ENCODE measurements at regions not wholly inside any gene's neighbourhood (a gene's known extent, or its start where the extent isn't known, plus 50 kb on each side); places are given as distances from the start of the nearest gene placed in this dataset.

DNA sequence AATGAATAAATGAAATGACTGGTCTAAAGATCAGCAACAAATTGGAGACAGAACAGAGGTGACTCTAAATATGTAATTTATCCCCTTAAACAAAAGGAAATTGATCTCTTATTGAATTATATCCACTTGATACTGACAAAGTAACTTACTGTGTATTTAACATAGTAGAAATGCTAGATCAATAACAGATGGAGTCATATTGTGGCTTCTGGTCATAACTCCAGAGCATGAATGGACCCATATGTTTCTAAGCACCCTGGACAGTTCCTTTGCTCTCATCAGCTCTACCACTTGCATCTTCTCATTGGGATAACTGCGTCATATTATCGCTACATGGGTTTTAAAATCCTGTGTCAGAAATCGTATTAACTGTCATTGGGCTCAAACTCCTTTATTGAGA, 222.3 kb downstream of the ETS1 start:
- DNase-seq = no peak

- no peak for DNase-seq
Observed at GRCh38 chr11:128361451-128362020, 225.8 kb downstream of the ETS1 start.

DNA sequence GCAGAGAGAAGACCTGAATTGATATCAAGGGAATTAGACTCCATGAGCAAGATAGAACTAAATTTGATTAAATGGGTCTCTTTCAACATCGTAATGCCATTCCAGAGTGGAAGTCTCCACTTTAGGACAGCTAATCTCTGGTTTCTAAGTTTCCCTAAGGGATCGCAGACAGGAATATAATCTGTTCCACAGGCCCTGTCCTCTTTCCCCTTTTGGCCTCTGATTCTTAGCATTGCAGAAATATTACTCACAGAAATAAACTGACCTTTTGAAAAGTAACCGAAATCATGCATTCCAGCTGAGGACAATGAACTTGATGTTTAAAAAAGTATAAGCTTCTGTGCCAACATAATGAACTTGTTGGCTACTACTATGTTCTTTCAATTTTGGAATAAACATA, 227.8 kb downstream of the ETS1 start:
- DNase-seq = no peak

DNA sequence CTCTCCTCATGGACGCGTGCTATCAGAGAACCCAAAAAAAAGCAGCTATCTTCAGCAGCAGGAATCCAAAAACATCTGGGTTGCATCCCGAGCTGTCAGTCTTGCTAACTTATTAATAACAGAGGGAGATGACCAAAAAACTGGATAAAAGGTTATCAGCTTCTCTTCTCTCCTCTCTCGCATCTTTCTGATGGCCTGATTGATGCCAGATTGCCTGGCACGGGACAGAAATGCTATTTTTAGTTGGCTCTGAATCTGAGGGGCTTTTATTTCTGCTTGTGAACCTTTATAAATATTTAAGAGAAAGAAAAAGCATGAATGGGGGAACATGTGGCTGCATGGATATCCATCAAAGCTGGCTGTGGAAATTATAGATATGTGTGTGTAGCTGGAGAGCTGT, 230.3 kb downstream of the ETS1 start:
- DNase-seq = no peak

DNA sequence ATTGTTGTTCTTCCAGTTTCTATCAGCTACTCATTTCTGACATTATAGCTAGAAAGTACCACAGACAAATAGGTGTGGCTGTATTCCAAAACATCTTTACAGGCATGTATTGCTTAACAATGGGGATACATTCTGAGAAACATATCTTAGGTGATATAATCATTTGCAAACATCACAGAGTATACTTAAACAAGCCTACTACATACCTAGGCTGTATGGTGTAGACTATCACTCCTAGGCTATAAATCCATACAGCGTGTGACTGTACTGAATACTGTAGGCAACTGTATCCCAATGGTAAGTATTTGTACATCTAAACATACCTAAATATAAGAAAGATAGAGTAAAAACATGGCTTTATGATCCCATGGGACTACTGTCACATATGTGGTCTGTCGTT, 231.8 kb downstream of the ETS1 start:
- no peak for DNase-seq

DNA sequence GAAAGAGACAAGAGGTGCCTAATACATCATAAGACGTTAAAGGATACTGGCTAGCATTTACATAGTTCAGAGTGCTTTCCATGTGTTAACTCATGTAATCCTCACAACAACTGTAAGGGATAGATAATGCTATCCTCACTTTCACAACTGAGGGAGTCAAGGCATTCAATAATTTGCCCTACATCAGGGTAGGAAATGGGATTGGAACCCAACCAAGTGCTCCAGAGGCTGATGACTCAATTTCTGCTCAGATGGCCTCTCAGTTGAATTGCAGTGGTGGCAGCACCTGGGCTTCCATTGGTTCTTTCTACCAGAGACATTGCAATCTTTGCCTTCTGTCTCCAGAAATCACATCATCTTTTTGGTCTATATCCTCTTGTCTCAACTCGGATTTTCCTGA, 232.9 kb downstream of the ETS1 start:
- no peak for DNase-seq

DNA sequence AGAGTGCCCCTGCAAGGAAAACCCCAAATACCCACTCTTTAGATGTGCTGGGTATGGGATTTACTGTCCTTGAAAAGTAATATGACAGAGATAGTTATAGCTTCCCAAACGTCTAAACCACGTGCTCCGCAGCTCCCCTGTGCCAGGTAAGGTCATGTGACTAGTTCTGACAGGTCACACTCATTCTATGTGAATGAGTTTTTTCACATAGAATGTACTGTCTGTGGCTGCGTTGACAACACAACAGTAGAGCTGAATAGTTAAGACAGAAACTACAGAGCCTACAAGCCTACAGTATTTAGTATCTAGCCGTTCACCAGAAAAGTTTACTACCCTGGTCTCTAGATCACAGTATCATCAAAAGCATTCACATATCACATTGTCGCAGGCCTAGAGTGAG, 236.2 kb downstream of the ETS1 start:
- no peak for DNase-seq

DNA sequence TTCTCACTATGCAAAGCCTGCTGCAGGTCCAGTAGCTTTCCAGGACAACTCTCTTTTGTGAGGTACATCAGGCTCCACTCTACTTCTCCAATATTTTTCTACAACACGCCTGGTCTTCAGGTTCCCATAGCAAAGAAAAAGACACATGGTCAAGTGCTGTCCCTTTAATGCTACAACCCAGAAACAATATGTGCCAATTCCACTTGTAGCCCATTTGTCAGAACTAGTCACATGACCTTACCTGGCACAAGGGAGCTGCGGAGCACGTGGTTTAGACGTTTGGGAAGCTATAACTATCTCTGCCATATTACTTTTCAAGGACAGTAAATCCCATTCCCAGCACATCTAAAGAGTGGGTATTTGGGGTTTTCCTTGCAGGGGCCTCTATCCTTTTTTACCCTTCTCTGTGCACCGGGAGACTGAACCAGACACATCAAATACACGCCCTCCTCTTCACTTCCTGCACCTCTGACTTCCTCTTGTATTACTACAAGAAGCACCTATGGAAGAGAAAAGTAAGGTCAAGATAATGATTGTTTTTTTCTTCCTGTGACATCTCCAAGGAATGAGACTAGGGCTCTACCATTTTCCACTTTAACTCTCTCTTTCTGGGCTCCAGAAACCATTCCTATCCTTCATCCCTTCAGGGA, 237.6 kb downstream of the ETS1 start:
- DNase-seq = no peak

- peak in 1 of 2 experiments; percentile 56 for DNase-seq
Observed at GRCh38 chr11:128346804-128347203, 240.6 kb downstream of the ETS1 start.

GRCh38 chr11:128345316-128345715, 242.0 kb downstream of the ETS1 start:
- DNase-seq = no peak

DNA sequence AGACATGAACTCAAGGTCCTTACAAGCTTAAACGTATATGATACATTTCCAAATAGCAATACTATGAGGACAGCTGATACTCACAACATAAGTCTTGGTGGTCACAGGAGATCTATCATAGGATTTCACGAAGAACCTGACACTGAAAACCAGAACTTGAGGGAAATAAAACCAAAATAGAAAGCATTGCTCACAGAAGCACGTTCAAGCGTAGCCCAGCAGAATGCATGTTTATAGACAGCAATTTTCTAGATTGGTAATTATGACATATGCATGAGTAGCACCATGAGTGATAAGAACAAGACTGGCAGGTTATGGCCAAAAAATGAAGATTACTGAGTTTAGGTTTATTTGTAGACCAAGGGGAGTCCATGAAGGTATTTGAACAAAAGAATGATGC, 243.5 kb downstream of the ETS1 start:
- DNase-seq = peak in 1 of 2 experiments; percentile 34

DNA sequence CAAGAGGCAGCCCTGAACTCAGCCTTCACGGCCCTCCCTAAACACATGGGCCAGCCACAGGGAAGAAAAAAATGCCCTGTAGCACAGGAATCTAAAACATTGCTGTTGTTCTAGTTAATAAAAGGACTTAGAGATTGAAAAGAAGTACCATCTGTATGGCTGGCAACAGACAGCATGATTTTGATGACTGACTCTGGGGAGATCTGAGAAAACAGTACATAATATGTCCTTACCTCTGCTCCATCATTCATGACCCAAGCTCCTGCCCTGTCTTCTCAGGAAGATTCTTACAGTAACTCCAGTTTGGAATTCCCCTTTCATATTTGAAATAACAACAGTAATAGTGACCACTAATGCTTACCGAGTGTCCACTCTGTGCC, 244.2 kb downstream of the ETS1 start:
- DNase-seq = no peak

DNA sequence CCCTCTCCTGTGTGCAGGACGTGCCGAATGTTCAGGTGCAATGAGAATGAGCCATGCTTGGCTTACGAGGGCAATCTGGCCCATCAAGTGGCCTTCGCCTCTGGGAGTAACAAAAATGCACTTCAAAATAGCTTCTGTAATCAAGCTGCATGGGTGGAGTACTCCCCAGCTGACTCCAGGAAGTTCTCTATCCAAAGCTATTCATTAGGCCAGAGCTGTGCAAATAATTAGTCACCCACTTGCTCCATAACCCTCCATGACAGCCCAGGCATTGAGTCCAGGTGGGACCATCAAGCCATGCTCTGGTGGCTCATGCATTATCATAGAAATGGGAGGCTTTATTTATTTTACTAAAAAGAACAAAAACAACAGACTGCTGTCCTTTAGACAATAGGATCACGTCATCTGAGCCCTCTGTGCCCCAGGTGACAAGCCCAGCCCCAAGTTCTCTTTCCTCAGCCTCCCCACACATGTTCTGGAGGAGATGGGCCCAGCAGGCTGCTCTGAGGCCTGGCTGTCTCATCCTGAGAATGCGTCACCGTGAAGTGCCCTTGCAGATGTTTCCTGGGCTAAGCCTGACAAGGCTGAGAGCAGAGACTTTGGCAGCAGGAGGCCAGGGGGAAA, 244.7 kb downstream of the ETS1 start:
- peak; percentile 71 to 82 for DNase-seq

GRCh38 chr11:128341280-128342248, 245.8 kb downstream of the ETS1 start:
- peak in 1 of 2 experiments; percentile 58 for DNase-seq

DNA sequence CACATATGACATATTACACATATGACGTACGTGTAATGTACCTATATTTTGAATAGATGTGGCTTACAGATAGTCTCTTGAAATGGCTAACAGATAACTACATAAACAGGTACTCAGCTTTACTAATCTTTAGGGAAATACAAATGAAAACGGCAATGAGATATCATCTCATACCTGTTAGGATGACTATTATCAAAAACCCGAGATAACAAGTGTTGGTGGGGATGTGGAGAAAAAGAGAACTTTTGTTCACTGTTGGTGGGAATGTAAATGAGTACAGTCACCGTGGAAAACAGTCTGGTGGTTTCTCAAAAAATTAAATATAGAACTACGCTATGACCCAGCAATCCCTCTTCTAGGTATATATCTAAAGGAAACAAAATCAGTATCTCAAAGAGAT, 247.6 kb downstream of the ETS1 start:
- DNase-seq = no peak

DNA sequence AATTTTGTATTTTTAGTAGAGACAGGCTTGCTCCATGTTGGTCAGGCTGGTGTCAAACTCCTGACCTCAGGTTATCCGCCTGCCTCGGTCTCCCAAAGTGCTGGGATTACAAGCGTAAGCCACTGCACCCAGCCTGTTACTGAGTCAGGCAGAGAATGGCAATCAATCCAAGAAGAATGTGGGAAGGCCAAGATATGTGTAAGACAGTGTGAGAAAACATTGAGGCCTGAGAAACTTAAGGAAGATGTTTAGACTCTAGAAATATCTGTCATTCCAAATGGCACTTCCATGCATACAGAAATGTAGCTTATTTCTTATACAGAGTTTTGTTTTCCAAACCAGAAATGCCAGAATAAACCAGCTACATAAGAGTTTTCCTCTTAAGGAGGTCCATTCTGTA, 248.5 kb downstream of the ETS1 start:
- DNase-seq = no peak

DNA sequence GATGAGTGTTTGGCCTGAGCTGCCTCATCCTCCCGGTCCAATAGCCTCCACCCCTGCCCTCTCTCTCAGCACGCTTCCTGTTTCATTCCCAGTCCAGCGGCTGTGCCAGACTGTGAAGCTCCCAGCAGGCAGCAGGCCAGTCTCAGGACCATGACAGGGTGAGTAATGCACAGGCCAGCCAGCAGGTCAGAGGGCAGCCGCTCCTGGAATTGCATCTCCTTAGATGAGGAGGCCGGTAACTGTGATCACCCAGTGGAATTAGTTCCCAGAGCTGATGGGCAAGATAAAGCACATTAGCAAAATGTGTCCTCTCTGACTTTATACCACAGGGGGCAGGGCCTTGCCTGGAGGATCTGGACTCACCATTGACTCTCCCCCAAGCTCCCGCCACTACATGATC, 251.2 kb downstream of the ETS1 start:
- no peak for DNase-seq

DNA sequence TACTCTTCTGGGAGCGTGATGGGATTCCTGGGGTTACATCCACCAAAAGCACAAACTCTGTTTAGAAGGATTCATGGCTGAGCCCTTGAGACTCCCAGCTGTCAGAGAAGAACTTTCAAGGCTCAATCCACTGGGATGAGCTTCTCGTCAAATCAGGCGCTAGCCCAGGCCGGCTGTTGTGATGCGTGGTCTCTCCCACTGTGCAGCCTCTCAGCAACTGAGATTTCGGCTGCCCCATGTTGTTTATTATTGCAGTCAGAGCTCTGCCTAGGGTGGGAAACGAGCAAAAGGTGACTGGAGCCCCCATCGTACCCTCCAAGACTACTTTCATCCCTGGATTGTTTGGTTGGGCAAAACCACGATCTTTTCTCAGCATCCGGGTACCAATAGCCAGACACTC, 251.6 kb downstream of the ETS1 start:
- DNase-seq = no peak

DNA sequence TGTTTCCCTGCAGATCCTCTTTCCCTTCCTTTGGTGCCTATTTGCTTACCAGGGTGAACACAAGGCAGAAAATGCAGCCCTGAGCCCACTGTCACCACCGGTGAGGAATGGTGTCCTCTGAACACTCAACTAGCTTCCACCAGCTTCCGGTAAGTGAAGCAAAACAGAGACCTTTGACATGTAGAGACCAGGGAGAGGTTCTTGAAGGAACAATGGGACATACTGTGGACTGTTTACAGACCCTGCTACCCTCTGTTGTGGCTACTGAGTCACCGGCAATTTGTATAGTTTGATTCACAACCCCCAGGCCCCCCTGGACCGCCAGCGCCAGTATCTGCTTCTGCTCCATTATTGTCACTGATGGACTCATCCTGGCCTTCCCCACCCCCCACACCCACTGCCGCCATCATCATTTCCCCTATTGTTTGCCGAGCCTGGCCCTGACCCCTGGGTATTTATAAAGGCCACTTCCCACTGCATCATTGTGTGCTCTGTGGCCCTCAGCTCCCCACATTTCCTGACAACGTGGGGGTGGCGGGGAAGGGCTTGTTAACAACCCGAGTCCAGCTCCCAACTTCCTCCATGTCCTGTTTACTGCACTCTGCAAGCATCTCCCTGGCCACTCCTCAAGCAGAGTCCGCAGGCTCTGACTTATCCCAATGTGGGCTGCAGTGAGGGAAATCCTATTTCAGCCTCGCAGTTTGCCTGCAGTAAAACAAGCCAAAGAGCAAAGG, 252.9 kb downstream of the ETS1 start:
- no peak for DNase-seq

GRCh38 chr11:128331317-128331716, 256.0 kb downstream of the ETS1 start:
- no peak for DNase-seq

- DNase-seq = no peak
Observed at GRCh38 chr11:128330203-128330602, 257.2 kb downstream of the ETS1 start.

DNA sequence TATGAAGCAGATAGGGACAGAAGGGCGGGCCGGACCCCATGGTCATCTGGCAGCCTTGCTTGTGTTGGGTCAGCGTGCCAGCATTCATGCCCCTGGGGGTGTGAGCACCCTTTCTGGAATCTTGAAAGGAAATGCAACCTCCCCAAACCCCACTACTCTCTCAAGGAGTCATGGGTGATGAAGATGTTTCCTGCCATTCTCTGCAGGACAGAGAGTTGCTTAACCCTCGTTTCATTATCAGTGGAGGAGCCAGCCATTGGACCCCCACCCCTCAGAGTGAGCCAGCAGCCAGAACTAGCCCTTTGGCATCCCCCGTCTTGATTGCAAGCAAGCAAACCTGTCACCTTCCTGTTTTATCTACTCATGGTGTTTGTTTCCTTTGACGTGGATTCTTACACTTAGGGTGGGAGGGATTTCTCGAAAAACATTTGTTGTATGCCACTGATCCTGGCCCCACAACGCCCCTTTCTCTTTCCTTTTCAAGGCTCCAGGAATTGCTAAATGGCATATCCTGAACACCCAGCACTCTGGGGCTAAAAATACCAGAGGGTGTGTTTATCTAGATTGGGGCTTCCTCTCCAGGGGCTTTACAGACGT, 258.3 kb downstream of the ETS1 start:
- peak; percentile 40 to 42 for DNase-seq

Measured in activated CD4-positive, alpha-beta T cell treated with anti-CD3 and anti-CD28 coated beads, Interleukin-2, amount 50 U/mL, for 48 hours (primary cell).